Stimulated activated CD4-positive, alpha-beta T cell treated with anti-CD3 and anti-CD28 coated beads, Interleukin-1b, Interleukin-23, amount 100 ng/mL, for 48 hours (primary cell): ENCODE measurements at regions not wholly inside any gene's neighbourhood (a gene's known extent, or its start where the extent isn't known, plus 50 kb on each side); places are given as distances from the start of the nearest gene placed in this dataset.

ENCODE experiments used
- DNase-seq: peaks from one replicate; pipeline ENCODE4 v3.0.0-alpha.2; 2020

- DNase-seq: no peak
Observed at GRCh38 chr4:123031664-123032063, 109.3 kb upstream of the NUDT6 start.

- DNase-seq: no peak
Observed at GRCh38 chr4:123034023-123034422, 111.6 kb upstream of the NUDT6 start.

- no peak for DNase-seq
Observed at GRCh38 chr4:123035239-123035638, 112.8 kb upstream of the NUDT6 start.

- DNase-seq: no peak
Observed at GRCh38 chr4:123037804-123038203, 115.4 kb upstream of the NUDT6 start.

DNA sequence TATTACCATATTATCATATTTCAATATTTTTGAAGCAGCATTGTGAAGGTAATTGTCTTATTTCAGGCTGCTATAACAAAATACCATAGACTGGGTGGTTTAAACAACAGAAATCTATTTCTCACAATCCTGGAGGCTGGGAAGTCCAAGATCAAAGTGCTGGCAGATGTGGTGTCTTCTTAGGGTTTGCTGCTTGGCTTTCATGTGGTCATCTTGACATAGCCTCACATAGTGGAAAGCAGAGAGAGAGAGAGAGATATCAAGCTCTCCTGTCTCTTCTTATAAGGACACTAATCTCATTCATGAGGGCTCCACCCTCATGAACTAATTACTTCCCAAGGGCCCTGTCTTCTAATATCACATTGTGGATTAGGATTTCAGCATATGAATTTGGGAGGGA is 119.7 kb upstream of the NUDT6 start:
- no peak for DNase-seq

- DNase-seq: no peak
Observed at GRCh38 chr4:123043013-123043412, 120.6 kb upstream of the NUDT6 start.

DNA sequence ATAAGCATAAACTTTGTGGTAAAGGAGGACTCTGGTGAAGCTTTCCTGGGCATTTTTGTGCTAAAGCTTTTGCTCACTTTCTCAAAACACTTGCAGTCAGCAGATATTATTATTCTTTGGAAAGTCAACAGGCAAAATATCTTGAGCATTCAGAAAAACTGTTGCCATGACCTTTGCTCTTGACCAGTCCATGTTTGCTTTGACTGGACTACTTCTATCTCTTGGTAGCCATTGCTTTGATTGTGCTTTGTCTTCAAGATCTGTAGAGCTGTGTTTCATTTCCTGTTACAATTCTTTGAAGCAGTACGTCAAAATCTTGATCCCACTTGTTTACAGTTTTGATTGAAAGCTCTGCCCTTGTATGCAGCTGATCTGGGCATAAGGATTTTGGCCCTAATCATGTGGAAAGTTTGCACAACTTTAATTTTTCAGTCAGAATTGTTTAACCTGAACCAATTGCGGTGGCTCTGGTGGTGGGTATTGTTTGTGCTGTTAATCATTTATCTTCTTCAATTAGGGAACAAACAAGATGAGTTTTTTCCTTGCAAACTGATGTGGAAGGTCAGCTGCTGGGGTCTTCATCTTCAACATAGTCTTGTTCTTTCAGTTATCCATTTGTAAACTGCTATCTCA is 121.5 kb upstream of the NUDT6 start:
- no peak for DNase-seq

- no peak for DNase-seq
Observed at GRCh38 chr4:123046096-123046495, 123.7 kb upstream of the NUDT6 start.

GRCh38 chr4:123050018-123050417 is 127.6 kb upstream of the NUDT6 start:
- DNase-seq: no peak

DNA sequence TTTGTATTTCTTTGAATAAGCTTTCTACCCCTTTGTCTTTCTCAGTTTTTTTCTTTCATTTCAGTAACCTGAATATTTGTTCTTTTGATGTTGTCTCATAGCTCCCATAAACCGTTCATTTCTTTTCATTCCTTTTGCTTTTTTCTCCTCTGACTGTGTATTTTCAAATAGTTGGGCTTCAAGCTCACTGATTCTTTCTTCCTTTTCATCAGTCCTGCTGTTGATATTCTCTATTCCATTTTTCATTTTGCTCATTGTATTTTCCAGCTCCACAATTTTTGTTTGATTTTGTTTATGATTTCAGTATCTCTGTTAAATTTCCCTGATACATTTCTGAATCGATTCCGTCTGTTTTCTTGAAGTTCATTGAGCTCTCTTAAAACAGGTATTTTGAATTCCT is 129.6 kb upstream of the NUDT6 start:
- no peak for DNase-seq

DNA sequence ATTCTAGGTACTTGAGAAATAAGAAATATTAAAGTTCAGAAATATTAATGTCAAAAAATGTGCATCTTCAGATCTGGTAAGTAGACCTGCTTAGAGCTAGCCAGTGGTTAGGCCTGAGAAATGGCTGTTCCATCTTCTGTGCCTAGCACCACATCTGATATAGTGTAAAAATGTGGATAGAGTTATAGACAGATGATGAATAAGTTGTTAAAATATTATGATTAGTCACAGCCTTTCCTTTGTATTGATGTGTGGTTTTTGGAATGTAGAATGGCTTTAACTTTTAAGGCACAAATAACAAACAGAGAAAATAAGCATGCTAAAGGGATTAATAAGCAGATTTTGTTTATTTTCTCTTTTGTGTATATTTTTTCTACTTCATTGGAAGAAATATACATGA is 133.5 kb upstream of the NUDT6 start:
- DNase-seq: no peak

DNA sequence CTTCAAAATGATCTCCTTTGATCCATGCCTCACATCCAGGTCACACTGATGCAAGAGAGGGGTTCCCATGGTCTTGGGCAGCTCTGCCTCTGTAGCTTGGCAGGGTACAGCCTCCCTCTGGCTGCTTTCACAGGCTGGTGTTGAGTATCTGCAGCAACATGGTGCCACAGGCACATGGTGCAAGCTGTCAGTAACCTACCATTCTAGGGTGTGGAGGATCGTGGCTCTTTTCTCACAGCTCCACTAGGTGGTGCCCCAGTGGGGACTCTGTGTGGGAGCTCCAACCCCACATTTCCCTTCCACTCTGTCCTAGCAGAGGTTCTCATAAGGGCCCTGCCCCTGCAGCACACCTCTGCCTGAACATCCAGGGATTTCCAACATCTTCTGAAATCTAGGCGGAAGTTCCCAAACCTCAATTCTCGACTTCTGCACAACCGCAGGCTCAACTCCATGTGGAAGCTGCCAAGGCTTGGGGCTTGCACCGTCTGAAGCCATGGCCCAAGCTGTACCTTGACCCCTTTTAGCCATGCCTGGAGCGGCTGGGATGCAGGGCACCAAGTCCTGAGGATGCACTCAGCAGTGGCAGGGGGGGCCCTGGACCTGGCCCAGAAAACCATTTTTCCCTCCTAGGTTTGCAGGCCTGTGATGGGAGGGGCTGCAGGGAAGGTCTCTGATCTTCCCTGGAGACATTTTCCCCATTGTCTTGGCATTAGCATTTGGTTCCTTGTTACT is 137.8 kb upstream of the NUDT6 start:
- no peak for DNase-seq

- DNase-seq: no peak
Observed at GRCh38 chr4:123064390-123064789, 142.0 kb upstream of the NUDT6 start.

DNA sequence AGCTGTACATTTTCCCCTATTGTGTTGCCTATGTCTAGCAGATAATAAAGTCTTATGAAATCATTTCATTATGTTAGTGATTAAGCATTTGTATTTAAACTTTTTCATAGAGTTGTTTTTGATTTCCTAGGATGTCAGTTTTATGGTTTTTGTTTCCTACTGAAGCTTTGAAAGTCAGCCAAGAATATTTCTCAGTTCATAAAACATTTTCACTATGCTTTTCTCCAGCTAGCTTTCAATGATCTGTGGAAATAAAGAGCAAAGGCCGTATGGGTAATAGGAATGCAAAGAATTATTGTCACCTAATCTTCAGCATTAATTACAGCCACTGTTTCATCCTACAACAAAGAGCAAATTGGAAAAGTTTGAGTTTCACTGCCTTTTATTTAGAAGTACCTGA is 145.7 kb upstream of the NUDT6 start:
- DNase-seq: no peak

DNA sequence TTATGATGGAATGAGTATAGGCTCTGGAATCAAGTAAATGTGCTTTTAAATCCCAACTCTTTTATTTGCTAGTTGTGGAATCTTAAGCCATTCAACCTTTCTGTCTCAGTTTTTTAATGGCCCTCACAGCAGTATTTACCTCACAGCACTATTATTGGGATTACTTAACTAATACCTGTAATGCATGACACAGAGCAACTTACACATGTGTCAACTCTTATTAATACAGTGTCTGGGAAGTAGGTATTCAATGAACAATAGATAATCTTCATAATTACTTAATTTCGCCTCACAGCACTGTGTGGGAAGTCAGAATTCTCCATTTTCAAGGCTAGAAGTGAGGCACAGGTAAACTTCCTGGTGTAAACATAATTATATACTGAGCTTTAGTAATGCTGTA is 149.7 kb upstream of the NUDT6 start:
- no peak for DNase-seq

DNA sequence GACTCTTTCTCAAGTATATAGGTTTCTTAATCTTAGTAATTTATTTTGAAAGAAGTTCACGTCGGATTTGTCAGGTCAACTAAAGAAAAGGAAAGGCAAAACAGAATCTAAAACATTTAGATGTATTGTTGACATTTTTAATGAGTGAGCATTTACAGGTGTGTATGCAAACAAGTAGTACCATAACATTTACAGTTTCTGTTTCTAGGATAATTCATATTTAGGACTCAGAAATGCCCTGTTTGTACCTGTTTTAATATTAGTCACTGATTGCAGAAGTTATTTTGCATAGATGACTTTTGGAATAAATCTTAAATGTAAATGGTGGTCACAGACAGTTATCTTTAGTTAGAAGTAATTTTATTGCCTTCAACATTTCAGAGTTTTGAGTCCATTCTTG is 151.3 kb upstream of the NUDT6 start:
- no peak for DNase-seq

GRCh38 chr4:123077330-123077729 is 154.9 kb upstream of the NUDT6 start:
- DNase-seq: no peak

DNA sequence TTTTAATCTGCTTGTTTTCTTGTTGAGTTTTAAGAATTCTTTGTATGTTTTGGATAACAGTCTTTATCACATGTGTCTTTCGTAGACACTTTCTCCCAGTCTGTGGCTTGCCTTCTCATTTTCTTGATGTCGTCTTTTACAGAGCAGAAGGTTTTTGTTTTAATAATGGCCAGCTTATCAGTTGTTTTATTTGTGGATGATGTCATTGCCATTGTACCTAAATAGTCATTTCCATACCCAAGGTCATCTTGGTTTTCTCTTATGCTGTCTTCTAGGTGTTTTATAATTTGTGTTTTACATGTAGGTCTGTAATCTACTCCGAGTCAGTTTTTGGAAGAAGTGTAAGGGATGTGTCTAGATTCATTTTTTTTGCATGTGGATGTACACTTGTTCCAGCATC is 159.6 kb upstream of the NUDT6 start:
- no peak for DNase-seq

DNA sequence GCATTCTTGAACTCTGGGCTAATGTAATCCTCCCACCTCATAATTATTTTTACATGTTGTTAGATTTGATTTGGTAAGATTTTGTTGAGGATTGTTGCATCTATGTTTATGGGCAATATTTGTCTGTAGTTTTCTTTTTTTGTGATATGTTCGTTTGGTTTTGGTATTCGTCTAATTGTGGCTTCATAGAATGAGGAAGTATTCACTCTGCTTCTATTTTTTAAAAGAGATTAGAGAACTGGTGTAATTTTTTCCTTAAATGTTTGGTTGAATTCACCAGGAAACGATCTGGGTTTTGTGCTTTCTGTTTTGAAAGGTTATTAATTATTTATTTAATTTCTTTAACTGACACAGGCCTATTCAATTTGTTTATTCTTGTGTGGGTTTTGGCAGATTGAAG is 161.2 kb upstream of the NUDT6 start:
- no peak for DNase-seq

GRCh38 chr4:123088501-123088900 is 166.1 kb upstream of the NUDT6 start:
- DNase-seq: no peak

GRCh38 chr4:123090886-123091285 is 168.5 kb upstream of the NUDT6 start:
- DNase-seq: no peak

GRCh38 chr4:123092586-123092985 is 170.2 kb upstream of the NUDT6 start:
- no peak for DNase-seq

DNA sequence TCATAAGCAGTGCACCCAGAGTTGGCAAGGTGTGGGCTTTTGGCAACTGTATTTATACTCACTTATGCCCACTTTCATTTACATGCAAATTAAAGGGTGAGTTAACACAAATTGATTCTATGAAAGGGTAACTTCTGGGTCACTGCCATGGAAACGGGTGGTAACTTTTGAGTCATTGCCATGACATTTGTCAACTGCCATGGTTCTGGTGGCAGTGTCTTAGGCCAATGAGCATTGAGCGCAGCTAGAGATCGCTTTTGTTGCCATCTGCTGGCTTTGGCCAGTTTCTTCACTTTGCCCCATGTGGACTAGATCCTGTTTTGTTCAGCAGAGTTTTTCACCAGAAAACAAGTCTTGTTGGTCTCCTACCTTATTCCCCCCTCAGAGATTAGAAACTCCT is 170.8 kb upstream of the NUDT6 start:
- no peak for DNase-seq

DNA sequence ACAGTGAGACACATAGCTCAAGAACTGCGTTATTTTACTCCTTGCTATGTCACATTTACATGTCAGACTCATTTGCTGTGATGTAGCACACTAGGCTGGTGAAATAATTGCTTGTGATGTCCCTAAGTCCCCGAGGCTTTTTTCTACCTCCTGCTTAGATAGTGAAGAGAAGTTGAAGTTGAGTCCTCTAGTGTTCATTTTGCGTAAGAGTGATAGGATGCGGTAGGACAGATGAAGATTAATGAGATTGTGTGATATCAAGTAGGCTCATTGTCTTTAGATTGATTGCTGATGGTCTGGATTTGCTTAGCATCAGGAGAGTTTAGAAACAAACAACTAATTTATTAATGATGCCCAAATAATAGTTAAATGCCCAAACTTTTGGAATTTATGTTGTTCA is 173.6 kb upstream of the NUDT6 start:
- DNase-seq: no peak

GRCh38 chr4:123102897-123103471 is 180.6 kb upstream of the NUDT6 start:
- DNase-seq: no peak
